Caco-2 (cell line): ENCODE measurements at regions not wholly inside any gene's neighbourhood (a gene's known extent, or its start where the extent isn't known, plus 50 kb on each side); places are given as distances from the start of the nearest gene placed in this dataset.

Experiments
- BruUV-seq: library from RNA; stranded (reverse); fragments of 400-500 nt; replicated peaks from 2 replicates; lab custom pipeline; 2021; lab: Mats Ljungman, UMichigan
- CTCF ChIA-PET: fragments of 300-600 bp; sonication (Branson Sonifier 250); formaldehyde crosslinking; loops from one replicate; lab custom pipeline; 2022; ENCODE audit warnings: antibody characterized with exemption; lab: Charles Lee
- POLR2A ChIA-PET: fragments of 300-600 bp; sonication (Branson Sonifier 250); formaldehyde crosslinking; loops from one replicate; lab custom pipeline; 2022; ENCODE audit warnings: antibody characterized with exemption; lab: Charles Lee
- DNase-seq, 2 experiments: peaks; one replicate each; pipeline versions ENCODE4 v3.0.0 to v3.0.0-alpha.2; 2020 to 2022
- H3K27me3 ChIP-seq: replicated peaks from 2 replicates; pipeline ENCODE4 v1.6.0; 2011; ENCODE audit warnings: low read length; ENCODE audit not compliant: control insufficient read depth, insufficient read depth
- H3K36me3 ChIP-seq: 2 replicates; pipeline ENCODE4 v1.5.1; 2011; ENCODE audit warnings: low read length; ENCODE audit not compliant: control insufficient read depth, insufficient read depth
- H3K4me1 ChIP-seq: fragments of 250-450 bp; sonication (Bioruptor Pico); 2 replicates; pipeline ENCODE4 v1.5.1; 2020; ENCODE audit warnings: mild to moderate bottlenecking
- H3K4me3 ChIP-seq: 2 replicates; pipeline ENCODE4 v1.5.1; 2011; ENCODE audit warnings: low read depth, mild to moderate bottlenecking, control low read depth, low read length
- H3K9me3 ChIP-seq: fragments of 250-450 bp; sonication (Bioruptor Pico); 2 replicates; pipeline ENCODE4 v1.5.1; 2020; ENCODE audit warnings: mild to moderate bottlenecking, moderate library complexity
- H3K27ac Mint-ChIP-seq: one replicate; pipeline ENCODE4 v1.8.0; 2022; ENCODE audit warnings: mixed read lengths; ENCODE audit not compliant: unreplicated experiment
- H3K27me3 Mint-ChIP-seq: one replicate; pipeline ENCODE4 v1.8.0; 2022; ENCODE audit warnings: mixed read lengths; ENCODE audit not compliant: insufficient read depth, unreplicated experiment
- H3K36me3 Mint-ChIP-seq: one replicate; pipeline ENCODE4 v1.8.0; 2022; ENCODE audit warnings: mild to moderate bottlenecking, mixed read lengths; ENCODE audit not compliant: insufficient read depth, unreplicated experiment
- H3K4me1 Mint-ChIP-seq: one replicate; pipeline ENCODE4 v1.8.0; 2022; ENCODE audit warnings: low read depth, mixed read lengths; ENCODE audit not compliant: unreplicated experiment
- H3K4me3 Mint-ChIP-seq: one replicate; pipeline ENCODE4 v1.8.0; 2022; ENCODE audit warnings: mild to moderate bottlenecking, moderate library complexity, mixed read lengths; ENCODE audit not compliant: unreplicated experiment
- H3K9me3 Mint-ChIP-seq: one replicate; pipeline ENCODE4 v1.8.0; 2022; ENCODE audit warnings: mixed read lengths; ENCODE audit not compliant: unreplicated experiment
- intact Hi-C: fragments of 100-400 bp; cut with micrococcal nuclease; formaldehyde crosslinking; loops from one replicate; pipeline ENCODE4 v1.10.0; 2022; ENCODE audit not compliant: unreplicated experiment
- TF ChIP-seq, protein P1 (sequence below), 2 experiments: fragments of 200-600 bp in 1 of 2; IDR thresholded peaks; 1 replicate in 1 of 2; 2 replicates in 1 of 2; pipeline versions ENCODE4 v1.5.1 to v1.8.0; 2011 to 2022; ENCODE audit warnings: antibody characterized with exemption in 1 of 2, control low read depth in 1 of 2, inconsistent platforms in 1 of 2, low read depth in 1 of 2, low read length in 1 of 2, mild to moderate bottlenecking in 1 of 2, moderate library complexity in 1 of 2; ENCODE audit not compliant: insufficient read depth in 1 of 2, severe bottlenecking in 1 of 2, unreplicated experiment in 1 of 2

DNA sequence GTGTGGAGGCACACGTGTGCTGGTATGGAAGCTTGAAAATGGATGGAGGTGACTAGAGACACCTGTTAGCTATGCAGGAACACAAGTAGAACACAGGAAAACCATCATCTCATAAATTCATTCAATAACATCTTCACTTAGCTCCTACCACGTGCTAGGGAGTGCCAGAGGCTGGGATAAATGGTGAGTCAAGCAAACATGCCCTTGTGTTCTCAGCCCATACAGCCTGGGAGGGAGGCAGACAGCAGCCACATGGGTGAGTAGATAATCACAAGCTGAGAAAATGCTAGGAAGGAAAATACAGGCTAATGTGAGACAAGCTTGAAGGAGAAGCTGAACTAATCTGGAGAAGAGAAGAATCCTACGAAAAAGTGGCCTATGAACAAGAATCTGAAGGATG is 468.0 kb upstream of the ZMIZ1 start:
- Mint-ChIP-seq H3K27ac (no peak overlapping the region), H3K9me3 (no peaks in the 10 kb centered on the region), H3K36me3 (no peaks in the 10 kb centered on the region), H3K27me3 (no peaks in the 10 kb centered on the region), H3K4me1 (no peaks in the 10 kb centered on the region), H3K4me3 (no peak overlapping the region)
- intact Hi-C loops = no loop called here
- Histone ChIP-seq H3K4me3 (no peak overlapping the region), H3K27me3 (no peaks in the 10 kb centered on the region), H3K9me3 (no peaks in the 10 kb centered on the region), H3K4me1 (no peaks in the 10 kb centered on the region), H3K36me3 (no peaks in the 10 kb centered on the region)
- ChIA-PET CTCF (interaction anchor here (0.6 kb wide), 1 partner anchor 594 kb away, joined by 3 read pairs; no protein-coding TSS in a partner anchor), POLR2A (no interaction called here)
- BruUV-seq = no TSS peak
- DNase-seq = no peak
- TF ChIP-seq, protein P1, sequence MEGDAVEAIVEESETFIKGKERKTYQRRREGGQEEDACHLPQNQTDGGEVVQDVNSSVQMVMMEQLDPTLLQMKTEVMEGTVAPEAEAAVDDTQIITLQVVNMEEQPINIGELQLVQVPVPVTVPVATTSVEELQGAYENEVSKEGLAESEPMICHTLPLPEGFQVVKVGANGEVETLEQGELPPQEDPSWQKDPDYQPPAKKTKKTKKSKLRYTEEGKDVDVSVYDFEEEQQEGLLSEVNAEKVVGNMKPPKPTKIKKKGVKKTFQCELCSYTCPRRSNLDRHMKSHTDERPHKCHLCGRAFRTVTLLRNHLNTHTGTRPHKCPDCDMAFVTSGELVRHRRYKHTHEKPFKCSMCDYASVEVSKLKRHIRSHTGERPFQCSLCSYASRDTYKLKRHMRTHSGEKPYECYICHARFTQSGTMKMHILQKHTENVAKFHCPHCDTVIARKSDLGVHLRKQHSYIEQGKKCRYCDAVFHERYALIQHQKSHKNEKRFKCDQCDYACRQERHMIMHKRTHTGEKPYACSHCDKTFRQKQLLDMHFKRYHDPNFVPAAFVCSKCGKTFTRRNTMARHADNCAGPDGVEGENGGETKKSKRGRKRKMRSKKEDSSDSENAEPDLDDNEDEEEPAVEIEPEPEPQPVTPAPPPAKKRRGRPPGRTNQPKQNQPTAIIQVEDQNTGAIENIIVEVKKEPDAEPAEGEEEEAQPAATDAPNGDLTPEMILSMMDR (IDR thresholded peaks at IDR 0.05; ENCODE audit: insufficient read depth in 1 of 2, low read depth in 1 of 2, low read length in 1 of 2, severe bottlenecking in 1 of 2, unreplicated experiment in 1 of 2) = no peak

DNA sequence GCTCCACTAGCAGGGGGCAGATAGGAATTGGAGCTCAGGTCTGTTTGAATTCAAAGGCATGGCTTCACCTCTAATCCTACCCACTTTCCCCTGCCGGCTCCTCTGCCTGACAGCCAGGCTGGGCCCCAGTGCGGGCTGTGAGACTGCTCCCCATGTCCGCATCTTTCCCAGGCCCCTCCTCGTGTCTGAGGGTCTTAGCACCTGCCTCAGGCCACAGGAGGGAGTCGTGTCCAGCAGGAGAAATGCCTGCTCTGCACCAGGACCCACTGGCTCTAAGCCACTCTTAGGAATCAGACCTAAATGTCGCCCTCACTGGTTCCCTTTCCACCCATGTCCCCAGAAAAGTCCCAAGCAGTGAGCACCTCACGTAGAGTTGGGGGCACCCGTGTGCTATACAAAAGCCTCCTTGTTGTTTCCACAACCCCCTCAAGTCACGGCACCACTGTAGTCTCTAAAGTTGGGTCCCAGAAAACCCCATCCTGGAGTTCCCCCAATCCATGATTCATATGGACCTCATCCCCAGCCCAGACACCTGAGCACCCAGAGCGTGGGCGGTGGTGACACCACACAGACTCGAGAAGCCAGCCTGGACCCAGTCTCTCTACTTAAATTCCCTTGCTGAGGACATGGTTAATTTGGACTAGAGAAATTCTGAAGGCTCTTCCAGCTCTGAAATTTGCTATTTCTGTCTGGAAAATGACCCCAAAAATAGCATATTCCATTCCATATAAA is 466.4 kb upstream of the ZMIZ1 start:
- H3K9me3 Mint-ChIP-seq = no peaks in the 10 kb centered on the region
- ChIA-PET CTCF (no interaction called here), POLR2A (no interaction called here)
- Histone ChIP-seq H3K4me3 (no peak overlapping the region), H3K9me3 (no peaks in the 10 kb centered on the region), H3K27me3 (no peaks in the 10 kb centered on the region), H3K36me3 (no peaks in the 10 kb centered on the region), H3K4me1 (no peaks in the 10 kb centered on the region)
- TF ChIP-seq, protein P1 (IDR thresholded peaks at IDR 0.05; ENCODE audit: insufficient read depth in 1 of 2, low read depth in 1 of 2, low read length in 1 of 2, severe bottlenecking in 1 of 2, unreplicated experiment in 1 of 2) = no peak
- no peak for DNase-seq
- intact Hi-C loops = no loop called here
- no peak overlapping the region for H3K4me3 Mint-ChIP-seq
- BruUV-seq = no TSS peak
- H3K36me3 Mint-ChIP-seq = no peaks in the 10 kb centered on the region
- no peaks in the 10 kb centered on the region for H3K27me3 Mint-ChIP-seq
- H3K4me1 Mint-ChIP-seq = no peaks in the 10 kb centered on the region
- no peak overlapping the region for H3K27ac Mint-ChIP-seq

DNA sequence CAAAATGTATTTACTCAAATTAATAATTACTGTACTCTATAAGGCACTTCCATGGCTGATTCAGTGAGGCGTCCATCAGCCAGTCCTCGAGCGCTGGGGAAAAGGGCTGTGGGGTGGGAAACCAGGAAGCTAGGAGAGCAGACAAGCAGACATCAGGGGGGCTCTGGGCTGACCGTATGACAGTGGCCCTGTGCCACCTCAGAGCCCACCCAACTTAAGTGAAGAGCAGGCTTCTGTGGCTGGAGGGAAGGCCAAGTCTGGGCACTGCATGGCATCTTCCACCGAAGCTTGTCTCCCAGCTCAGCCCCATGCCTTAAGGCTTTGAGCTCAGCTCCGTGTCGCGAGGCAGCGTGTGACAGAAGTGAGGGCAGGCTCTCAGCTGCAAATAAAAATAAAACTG is 464.5 kb upstream of the ZMIZ1 start:
- ChIA-PET POLR2A (no interaction called here), CTCF (no interaction called here)
- intact Hi-C loops = no loop called here
- TF ChIP-seq, protein P1 (IDR thresholded peaks at IDR 0.05; ENCODE audit: insufficient read depth in 1 of 2, low read depth in 1 of 2, low read length in 1 of 2, severe bottlenecking in 1 of 2, unreplicated experiment in 1 of 2) = no peak
- no peaks in the 10 kb centered on the region for H3K27me3 Mint-ChIP-seq
- no peaks in the 10 kb centered on the region for H3K4me1 Mint-ChIP-seq
- no peak overlapping the region for H3K27ac Mint-ChIP-seq
- H3K9me3 ChIP-seq = peaks cover 13% of the 10 kb centered on the region
- no TSS peak for BruUV-seq
- no peaks in the 10 kb centered on the region for H3K9me3 Mint-ChIP-seq
- H3K4me1 ChIP-seq = no peaks in the 10 kb centered on the region
- H3K4me3 ChIP-seq = no peak overlapping the region
- no peaks in the 10 kb centered on the region for H3K36me3 Mint-ChIP-seq
- no peak for DNase-seq
- H3K36me3 ChIP-seq = no peaks in the 10 kb centered on the region
- H3K27me3 ChIP-seq = no peaks in the 10 kb centered on the region
- H3K4me3 Mint-ChIP-seq = no peak overlapping the region
